GM12864 (cell line): ENCODE measurements at regions not wholly inside any gene's neighbourhood (a gene's known extent, or its start where the extent isn't known, plus 50 kb on each side); places are given as distances from the start of the nearest gene placed in this dataset.

Experiments used
- DNase-seq: peaks from one replicate; pipeline ENCODE4 v3.0.0-alpha.2; 2011; ENCODE audit warnings: low read depth
- H3K4me3 ChIP-seq: 2 replicates; pipeline ENCODE4 v1.5.1; 2011; ENCODE audit warnings: mild to moderate bottlenecking, low read depth, low read length, control low read depth
- TF ChIP-seq, protein P1 (sequence below): IDR thresholded peaks from 2 replicates; pipeline ENCODE4 v1.5.1; 2011; ENCODE audit warnings: low read depth, mild to moderate bottlenecking, moderate library complexity, low read length, control low read depth, inconsistent platforms; ENCODE audit errors: missing control alignments

DNA sequence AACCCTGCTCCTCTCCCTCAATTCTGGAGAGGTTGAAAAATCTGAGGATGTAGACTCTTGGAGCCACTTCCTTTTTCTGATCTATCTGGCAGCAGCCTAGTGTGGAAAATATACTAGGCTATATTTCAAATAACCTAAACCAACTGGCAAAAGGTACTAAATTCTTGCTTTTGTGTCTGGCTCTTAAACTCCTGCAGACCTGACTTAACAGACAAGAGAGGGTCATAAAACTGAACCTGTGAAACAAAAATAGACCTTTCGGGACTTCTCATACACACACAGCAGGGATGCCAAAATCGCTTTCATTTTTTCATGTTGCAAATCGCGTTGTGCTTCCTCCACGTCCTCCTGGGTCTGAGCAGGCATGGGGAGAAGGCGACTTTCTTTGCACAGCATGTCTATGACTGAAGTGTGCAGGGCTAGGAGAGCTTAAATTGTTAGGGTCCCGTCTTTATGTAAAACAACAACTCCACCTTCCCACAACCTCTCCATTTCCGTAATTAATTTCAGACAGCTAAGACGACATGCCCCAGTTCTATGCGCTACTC is 520.7 kb upstream of the PSMD7 start:
- TF ChIP-seq, protein P1, sequence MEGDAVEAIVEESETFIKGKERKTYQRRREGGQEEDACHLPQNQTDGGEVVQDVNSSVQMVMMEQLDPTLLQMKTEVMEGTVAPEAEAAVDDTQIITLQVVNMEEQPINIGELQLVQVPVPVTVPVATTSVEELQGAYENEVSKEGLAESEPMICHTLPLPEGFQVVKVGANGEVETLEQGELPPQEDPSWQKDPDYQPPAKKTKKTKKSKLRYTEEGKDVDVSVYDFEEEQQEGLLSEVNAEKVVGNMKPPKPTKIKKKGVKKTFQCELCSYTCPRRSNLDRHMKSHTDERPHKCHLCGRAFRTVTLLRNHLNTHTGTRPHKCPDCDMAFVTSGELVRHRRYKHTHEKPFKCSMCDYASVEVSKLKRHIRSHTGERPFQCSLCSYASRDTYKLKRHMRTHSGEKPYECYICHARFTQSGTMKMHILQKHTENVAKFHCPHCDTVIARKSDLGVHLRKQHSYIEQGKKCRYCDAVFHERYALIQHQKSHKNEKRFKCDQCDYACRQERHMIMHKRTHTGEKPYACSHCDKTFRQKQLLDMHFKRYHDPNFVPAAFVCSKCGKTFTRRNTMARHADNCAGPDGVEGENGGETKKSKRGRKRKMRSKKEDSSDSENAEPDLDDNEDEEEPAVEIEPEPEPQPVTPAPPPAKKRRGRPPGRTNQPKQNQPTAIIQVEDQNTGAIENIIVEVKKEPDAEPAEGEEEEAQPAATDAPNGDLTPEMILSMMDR: no peak
- no peak overlapping the region for H3K4me3 ChIP-seq
- no peak for DNase-seq

GRCh38 chr16:73771196-73772064 is 525.2 kb upstream of the PSMD7 start:
- DNase-seq: no peak
- H3K4me3 ChIP-seq: no peak overlapping the region
- TF ChIP-seq, protein P1: no peak

- DNase-seq: no peak
- H3K4me3 ChIP-seq: no peak overlapping the region
- TF ChIP-seq, protein P1: no peak
Observed at GRCh38 chr16:73768786-73769203, 527.8 kb upstream of the PSMD7 start.

DNA sequence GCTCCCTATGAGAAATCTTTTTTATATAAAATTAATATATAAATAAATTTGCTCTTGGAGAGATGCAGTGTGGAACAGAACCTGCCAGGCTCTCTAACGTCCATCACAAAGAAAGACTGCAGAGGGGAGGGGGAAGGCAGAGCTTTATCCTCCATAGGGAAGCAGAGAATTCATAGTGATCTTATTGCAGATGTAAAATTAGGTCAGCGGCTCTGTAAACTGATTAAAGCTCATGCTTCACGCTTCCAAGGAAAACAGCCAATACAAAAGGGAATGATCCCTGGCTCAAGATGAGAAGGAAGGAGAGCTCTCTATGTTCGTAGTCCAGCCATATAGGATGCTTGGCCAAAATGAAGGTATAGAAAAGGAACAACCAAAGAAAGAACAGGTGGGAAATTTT is 532.3 kb upstream of the PSMD7 start:
- H3K4me3 ChIP-seq: no peak overlapping the region
- TF ChIP-seq, protein P1: no peak
- DNase-seq: no peak

GRCh38 chr16:73756289-73757178 is 540.1 kb upstream of the PSMD7 start:
- H3K4me3 ChIP-seq: no peak overlapping the region
- no peak for DNase-seq
- TF ChIP-seq, protein P1: no peak

DNA sequence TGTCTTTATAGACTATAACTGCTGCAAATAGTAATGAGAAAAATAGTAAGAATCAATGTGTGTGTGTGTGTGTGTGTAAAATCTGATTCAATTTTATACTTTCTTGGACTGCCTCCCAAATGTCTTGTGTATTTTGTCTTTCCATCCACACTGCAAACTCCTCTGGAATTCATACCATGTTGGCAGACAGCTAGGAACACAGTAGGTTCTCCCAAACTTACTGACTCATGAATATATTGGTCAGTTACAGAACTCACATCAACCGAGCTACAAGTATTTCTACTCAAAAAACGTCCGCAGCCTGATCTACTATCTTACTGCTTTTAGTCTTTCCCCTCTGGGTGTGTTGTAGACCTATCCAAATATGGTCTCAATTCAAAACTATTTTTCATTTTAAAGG is 542.7 kb upstream of the PSMD7 start:
- TF ChIP-seq, protein P1: no peak
- DNase-seq: no peak

More for the DNA sequence above, 542.7 kb upstream of the PSMD7 start:
- H3K4me3 ChIP-seq: no peak overlapping the region
